AG20443 (cell line): ENCODE measurements at regions not wholly inside any gene's neighbourhood (a gene's known extent, or its start where the extent isn't known, plus 50 kb on each side); places are given as distances from the start of the nearest gene placed in this dataset.

ENCODE experiments used
- DNase-seq: peaks from one replicate; pipeline ENCODE4 v3.0.0; 2012; ENCODE audit warnings: low spot score, mixed read lengths

- no peak for DNase-seq
These were observed 57.8 kb upstream of the STX18 start for GRCh38 chr4:4599481-4600275.

- no peak for DNase-seq
These were observed 57.1 kb upstream of the STX18 start for GRCh38 chr4:4598851-4599411.

GRCh38 chr4:4596720-4597119, 54.9 kb upstream of the STX18 start:
- DNase-seq, result no peak

GRCh38 chr4:4595252-4595651, 53.4 kb upstream of the STX18 start:
- no peak for DNase-seq

GRCh38 chr4:4594285-4594920, 52.6 kb upstream of the STX18 start:
- peak; percentile 36 for DNase-seq

- no peak for DNase-seq
These were observed 51.9 kb upstream of the STX18 start for GRCh38 chr4:4593596-4594284.

- no peak for DNase-seq
These were observed 50.6 kb upstream of the STX18 start for GRCh38 chr4:4592414-4592813.
